ENCODE measurements at regions not wholly inside any gene's neighbourhood (a gene's known extent, or its start where the extent isn't known, plus 50 kb on each side); places are given as distances from the start of the nearest gene placed in this dataset.
"Not testable (repeated sequence)": the region's sequence is repeated elsewhere in the genome, so short reads cannot be mapped to it uniquely, and the experiment has no call there.

DNA sequence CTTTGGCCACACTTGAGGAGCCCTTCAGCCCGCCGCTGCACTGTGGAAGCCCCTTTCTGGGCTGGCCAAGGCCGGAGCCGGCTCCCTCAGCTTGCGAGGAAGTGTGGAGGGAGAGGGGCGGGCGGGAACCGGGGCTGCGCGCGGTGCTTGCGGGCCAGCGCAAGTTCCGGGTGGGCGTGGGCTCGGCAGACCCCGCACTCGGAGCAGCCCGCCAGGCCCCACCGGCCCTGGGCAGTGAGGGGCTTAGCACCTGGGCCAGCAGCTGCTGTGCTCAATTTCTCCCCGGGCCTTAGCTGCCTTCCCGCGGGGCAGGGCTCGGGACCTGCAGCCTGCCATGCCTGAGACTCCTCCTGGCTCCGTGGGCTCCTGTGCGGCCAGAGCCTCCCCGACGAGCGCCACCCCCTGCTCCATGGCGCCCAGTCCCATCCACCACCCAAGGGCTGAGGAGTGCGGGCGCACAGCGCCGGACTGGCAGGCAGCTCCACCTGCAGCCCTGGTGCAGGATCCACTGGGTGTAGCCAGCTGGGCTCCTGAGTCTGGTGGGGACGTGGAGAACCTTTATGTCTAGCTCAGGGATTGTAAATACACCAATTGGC is 129.2 kb downstream of the MRPL14 start:
- not testable (repeated sequence) for FAIRE-seq

DNA sequence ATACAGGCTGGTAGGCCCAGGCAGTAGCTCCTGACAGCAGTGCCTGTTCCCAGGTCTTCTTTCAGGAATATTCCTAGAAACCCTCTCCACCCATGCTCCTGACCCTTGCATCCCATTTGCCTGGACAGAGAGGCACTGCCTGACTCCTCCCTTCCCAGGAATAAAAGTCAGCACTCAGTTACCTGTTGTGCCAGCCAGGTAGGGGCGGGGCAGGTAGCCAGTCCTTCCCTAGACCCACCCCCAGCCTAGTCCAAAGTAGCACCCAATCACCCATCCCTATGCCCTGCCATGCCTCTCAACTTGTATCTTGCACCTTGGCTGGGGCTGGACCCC is 129.9 kb downstream of the MRPL14 start:
- FAIRE-seq: no peak

DNA sequence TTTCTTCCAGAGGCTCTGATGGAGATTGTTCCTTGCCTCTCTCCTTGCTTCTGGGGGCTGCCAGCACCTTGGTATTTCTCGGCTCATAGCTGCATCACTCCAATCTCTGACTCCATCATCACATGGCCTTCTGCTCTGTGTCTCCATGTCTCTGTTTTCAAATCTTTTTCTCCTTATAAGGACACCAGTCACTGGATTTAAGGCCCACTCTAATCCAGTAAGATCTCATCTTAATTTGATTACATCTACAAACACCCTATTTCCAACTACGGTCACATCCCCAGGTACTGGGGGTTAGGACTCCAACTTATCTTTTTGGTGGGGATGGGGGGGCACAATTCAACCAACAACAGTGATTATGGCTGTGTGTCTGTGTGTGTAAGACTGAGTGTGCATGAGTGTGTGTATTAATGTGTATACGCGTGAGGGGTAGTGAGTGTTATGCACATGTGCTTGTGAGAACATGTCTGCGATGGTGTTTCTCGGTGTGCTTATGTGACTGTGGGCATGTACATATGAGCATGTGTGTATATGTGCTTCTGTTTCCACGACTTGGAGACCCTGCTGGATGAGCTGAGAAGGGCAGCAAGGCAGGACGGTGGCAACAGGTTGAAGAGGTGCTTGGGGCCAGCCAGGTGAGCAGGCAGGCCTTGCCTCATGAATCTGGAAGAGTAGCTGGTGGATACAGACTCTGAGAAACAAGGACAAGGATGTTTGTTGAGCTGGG is 130.5 kb downstream of the MRPL14 start:
- FAIRE-seq: no peak

- FAIRE-seq: no peak
Measured at GRCh38 chr6:43995137-43995536, 132.1 kb downstream of the MRPL14 start.

GRCh38 chr6:43993881-43994523 is 133.2 kb downstream of the MRPL14 start:
- no peak for FAIRE-seq

DNA sequence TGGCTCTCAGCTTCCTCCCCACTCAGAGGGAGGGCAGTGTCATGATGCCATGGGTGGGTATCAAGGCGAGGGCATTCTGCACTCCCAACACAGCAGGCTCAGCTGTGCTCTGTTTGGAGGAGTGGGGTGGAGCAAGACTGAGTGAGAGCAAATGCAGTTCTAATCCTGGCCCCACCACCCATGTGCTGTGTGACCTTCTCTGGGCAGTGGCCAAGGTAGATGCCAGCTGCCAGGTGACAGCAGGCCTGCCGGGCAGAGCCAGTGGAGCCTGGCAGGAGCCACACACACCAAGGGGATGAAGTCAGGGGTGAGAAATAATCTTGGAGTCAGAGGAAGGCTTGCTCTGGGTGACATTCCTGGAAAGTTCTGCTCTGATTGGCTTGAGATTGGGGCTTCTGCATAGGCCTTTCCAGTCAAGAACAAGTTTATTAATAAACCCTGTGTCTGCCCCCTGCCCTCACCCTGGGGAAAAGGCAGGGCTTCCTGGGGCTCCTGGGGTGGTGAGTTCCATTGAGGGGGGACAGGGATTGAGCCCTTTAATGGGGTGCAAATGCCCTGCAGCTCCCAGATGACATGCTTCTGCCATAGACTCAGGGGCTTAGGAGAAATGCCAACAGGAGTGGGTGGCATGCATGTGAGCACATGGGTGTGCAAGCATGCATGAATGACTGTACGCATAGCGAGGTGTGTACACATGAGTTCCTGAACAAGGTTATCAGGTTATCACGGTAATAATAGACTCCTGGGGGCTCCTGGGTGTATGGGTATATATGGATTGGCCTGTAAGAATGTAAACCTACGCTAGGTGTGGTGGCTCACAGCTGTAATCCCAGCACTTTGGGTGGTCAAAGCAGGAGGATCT is 134.2 kb downstream of the MRPL14 start:
- FAIRE-seq: no peak

DNA sequence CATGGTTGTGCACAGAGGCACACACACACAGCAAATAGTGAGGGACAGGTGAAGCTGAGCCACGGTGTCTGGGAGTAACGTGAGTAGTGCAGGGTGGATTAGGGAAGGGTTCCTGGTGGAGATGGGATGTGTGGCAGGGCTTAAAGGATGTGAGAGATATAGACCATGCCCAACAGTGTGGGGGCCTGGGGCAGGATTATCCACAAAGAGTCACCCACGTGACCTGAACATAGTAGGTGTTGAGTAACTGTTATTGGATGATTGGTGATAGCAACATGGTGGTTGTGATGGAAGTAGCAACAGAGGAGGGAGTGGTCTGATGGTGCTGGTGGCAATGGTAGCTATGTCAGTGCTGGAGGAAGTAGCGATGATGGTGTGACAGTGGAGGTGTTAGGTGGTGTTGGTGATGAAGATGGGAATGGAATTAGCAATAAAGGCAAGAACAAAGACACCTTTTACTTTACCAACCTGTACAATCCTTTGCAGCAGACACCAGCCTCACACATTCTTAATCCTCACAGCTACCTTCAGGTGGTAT is 135.1 kb downstream of the MRPL14 start:
- no peak for FAIRE-seq

GRCh38 chr6:43990627-43991619 is 136.3 kb downstream of the MRPL14 start:
- no peak for FAIRE-seq

DNA sequence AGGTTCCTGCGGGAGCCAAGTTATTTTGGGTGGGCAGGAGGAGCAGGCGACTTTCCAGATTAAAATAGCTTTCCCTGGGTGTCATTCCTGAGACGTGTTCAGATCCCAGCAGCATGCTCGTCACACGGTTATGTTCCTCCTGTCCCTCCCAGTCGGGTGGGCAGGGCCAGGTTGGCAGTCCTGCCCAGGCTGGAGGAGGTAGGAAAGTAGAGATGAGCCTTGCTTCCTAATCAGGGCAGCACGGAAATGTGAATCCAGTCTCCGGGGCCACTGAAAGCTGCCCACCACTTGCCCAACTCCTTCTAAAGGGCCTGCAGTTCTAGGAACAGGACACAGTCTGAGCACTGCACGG is 137.0 kb downstream of the MRPL14 start:
- FAIRE-seq: no peak

DNA sequence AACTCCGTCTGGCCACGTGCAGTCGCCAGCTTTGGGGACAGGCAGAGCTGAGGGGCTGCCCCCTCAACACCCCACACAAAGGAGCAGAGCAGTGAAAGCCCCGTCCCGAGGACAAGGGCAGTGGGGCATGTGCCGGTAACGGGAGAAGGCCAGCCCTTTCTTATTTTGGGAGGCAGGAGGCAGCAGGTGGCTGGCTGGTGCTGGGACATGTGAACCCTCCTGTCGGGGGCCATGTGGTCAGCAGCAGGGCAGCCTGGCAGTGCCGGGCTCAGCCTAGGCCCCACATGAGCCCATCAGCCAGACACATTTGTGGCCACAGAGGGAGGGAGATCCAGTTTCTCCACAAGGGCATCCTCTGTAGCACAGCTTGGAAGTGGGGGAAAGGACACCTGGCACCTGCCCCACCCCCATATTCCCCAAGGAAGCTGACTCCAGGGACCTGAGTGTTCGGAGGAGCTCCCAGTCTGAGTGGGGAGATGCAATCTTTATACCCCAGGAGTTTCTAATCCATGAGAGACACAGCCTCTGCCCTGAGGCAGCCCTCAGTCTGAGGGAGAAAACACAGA is 137.6 kb downstream of the MRPL14 start:
- no peak for FAIRE-seq

- no peak for FAIRE-seq
Measured at GRCh38 chr6:43988801-43989200, 138.5 kb downstream of the MRPL14 start.

- no peak for FAIRE-seq
Measured at GRCh38 chr6:43987838-43988439, 139.3 kb downstream of the MRPL14 start.

GRCh38 chr6:43986177-43986825 is 141.0 kb downstream of the MRPL14 start:
- FAIRE-seq: no peak

GRCh38 chr6:43985329-43985728 is 141.9 kb downstream of the MRPL14 start:
- FAIRE-seq: no peak

GRCh38 chr6:43984442-43985321 is 142.6 kb downstream of the MRPL14 start:
- no peak for FAIRE-seq

DNA sequence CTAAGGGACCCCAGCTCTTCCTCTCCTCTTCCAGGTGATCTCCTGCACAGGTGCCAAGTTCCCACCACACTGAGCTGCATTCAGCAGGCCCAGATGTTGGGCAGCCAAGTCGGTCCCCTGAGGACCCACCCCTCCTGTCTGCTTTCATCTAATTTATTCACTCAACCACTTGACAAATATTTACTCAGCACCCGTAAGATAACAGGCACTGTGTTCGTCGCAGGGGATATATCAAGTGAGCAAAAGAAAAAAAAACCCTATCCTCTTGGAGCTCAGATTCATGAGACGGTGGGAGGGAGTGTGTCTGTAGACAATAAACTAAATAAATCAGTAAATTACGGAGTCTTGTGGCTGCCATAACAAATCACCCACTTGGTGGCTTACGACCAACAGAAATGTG is 143.6 kb downstream of the MRPL14 start:
- no peak for FAIRE-seq

- FAIRE-seq: no peak
Measured at GRCh38 chr6:43983191-43983590, 144.1 kb downstream of the MRPL14 start.

DNA sequence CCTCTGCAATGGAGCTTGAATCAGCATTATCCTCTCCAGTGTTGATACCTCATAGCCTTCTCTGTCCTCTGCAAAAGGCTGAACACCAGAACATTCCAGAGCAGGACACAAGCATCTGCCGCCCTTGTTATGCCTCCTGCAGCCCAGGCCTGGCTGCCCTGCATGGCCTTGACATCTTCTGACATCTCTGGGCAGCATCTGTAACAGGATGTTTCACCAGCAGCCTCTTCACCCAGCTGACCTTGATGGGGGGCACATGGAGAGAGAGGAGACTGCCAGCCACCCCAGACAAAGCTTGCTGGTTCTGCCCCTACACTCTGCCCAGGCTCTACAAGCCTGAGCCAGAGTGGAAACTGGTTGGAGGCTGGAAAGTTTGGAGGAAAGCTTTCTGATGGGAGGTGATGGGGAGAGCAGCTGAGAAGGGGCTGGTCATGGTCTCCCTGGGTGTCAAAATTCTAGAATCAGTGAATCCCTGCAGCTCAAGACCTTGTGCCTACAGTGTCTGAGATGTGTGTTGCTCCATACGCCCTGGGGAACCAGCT is 145.1 kb downstream of the MRPL14 start:
- no peak for FAIRE-seq

GRCh38 chr6:43981363-43981990 is 145.8 kb downstream of the MRPL14 start:
- FAIRE-seq: no peak
